GM13976 (cell line): ENCODE measurements at regions not wholly inside any gene's neighbourhood (a gene's known extent, or its start where the extent isn't known, plus 50 kb on each side); places are given as distances from the start of the nearest gene placed in this dataset.

Experiments used
- DNase-seq: peaks from one replicate; pipeline ENCODE4 v3.0.0; 2012; ENCODE audit warnings: low spot score
- in situ Hi-C: fragments of 300-500 bp; cut with MboI; formaldehyde crosslinking; loops from one replicate; pipeline ENCODE4 v1.12.0; 2022; ENCODE audit warnings: low sequenced_read_pairs, mixed read lengths, inconsistent platforms; ENCODE audit not compliant: unreplicated experiment
- TF ChIP-seq, protein P1 (sequence below): IDR thresholded peaks from 2 replicates; pipeline ENCODE4 v1.5.1; 2012; ENCODE audit warnings: borderline replicate concordance, mild to moderate bottlenecking; ENCODE audit not compliant: insufficient read depth; ENCODE audit errors: extremely low read depth, missing control alignments, control extremely low read depth

DNA sequence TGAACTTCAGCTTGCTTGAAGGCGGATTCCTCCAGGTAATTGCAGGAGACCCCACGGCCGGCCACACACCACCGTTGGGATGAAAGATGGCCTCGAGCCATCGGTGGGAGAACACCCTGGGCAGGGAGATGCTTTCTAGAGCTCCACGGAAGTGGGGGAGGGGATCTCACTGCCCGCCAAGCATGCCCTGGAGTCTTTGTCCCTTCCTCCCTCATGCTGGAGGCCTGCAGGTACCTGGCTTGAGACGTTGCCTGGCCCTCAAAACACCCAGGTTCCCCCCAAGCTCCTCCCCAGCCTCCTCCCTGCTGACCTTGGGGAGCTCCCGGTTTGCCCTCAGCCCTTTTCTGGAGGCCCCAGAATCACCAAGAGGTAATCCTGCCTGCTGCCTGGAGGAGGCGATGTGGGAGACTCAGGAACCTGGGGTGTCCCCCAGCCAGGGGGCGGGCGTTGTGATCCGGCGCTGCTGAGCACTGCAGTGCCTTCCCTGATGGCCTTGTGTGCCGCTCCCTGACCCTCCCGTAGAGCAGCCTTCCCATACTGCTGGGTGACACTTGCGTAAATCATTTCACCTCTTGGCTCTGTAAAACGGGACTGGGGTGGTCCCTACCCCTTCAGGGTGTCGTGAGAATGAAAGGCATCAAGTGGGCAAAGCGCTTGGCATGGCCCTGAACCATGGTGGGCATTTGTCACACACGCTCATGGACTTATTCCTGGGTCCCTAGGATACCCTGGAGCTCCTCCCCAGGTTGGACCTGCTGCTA is 91.4 kb downstream of the CEBPB start:
- DNase-seq: no peak
- TF ChIP-seq, protein P1, sequence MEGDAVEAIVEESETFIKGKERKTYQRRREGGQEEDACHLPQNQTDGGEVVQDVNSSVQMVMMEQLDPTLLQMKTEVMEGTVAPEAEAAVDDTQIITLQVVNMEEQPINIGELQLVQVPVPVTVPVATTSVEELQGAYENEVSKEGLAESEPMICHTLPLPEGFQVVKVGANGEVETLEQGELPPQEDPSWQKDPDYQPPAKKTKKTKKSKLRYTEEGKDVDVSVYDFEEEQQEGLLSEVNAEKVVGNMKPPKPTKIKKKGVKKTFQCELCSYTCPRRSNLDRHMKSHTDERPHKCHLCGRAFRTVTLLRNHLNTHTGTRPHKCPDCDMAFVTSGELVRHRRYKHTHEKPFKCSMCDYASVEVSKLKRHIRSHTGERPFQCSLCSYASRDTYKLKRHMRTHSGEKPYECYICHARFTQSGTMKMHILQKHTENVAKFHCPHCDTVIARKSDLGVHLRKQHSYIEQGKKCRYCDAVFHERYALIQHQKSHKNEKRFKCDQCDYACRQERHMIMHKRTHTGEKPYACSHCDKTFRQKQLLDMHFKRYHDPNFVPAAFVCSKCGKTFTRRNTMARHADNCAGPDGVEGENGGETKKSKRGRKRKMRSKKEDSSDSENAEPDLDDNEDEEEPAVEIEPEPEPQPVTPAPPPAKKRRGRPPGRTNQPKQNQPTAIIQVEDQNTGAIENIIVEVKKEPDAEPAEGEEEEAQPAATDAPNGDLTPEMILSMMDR: no peak
- in situ Hi-C loops: no loop called here

DNA sequence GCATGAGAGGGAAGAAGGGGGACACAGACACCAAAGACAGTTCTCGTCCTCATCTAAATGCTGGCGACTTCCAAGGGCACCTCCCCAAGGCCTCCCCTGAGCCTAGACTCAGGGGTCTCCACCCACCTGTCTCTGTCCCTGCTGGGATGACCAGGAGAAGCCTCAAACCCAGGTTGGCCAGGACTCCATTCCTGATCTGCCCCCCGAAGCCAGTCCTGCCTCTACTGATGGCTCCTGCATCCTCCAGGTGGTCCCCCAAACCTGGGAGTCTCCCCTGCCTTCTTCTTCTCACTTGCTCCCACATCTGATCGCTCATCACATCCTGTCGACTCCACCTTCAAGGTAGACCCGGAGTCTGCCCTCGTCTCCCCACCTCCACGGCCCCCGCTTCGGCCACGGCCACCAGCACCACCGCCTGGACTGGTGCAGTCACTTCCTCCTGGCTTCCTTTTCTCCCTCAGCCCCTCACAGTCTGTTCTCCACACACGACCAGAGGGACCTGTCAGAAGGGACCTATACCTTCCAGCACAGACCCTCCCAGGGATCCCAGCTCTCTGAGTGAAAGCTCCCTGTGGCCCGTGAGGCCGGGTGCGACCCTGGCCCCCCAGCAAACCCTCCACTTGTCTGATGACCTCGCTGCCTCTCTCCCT is 92.1 kb downstream of the CEBPB start:
- DNase-seq: no peak
- TF ChIP-seq, protein P1: no peak
- in situ Hi-C loops: no loop called here

DNA sequence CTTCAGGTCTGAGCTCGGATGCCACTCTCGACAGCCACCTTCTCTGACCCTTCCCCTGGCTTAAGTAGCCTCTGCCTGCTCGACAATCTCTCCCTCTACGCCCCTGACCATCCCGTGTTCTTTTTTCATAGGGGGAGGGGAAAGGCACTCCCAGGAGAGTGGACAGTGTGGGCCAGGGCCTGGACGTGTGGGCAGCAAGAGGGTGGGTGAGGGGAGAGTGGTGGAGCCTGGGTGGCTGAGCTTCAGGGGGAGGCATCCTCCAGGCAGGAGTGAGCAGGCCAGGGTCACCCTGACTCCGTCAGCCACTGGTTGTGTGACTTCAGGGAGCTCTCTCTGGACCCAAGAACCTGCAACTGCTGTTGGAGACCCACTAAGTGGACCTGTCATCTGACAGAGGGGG is 92.7 kb downstream of the CEBPB start:
- DNase-seq: no peak
- TF ChIP-seq, protein P1: no peak
- in situ Hi-C loops: no loop called here

DNA sequence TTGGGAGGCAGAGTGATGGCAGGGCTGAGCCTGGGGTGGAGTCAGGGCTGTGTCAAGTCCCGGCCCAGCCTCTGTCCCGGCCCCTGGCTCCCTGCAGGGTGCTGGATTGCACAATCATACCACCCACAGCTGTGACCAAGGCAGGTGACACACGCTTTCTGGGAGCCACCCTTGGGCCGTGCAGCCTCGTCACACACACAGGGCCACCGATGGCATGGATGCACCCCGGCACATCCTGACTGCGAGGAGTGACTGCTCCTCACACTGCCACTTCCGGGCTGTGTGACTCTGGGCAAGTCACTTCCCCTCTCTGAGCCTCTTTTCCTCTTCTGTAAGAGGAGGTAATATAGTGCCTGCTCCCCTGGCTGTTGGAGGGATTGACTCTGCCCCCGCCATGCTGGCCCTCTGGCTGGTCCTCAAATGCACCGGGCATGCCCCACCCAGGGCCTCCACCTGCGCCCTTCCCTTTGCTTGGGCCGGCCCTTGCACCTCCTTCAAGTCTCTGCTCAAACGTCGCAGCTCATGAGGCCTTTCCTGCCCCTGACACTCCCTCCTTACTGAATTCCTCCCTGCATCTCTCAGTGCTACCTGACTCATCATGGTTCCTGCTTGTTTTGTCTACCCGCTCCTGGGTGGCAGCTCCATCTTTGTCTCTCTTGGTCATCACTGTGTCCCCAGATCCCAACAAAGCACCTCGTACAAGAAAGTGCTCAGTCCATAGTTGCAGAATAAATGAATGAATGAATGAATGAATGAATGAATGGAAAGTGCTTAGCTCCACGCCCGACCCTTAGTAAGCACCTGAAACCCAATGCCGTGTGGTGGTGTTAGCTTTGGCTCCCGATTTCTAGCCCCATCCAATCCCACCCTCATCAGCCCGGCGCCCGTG is 93.5 kb downstream of the CEBPB start:
- TF ChIP-seq, protein P1: no peak
- DNase-seq: no peak
- in situ Hi-C loops: no loop called here

DNA sequence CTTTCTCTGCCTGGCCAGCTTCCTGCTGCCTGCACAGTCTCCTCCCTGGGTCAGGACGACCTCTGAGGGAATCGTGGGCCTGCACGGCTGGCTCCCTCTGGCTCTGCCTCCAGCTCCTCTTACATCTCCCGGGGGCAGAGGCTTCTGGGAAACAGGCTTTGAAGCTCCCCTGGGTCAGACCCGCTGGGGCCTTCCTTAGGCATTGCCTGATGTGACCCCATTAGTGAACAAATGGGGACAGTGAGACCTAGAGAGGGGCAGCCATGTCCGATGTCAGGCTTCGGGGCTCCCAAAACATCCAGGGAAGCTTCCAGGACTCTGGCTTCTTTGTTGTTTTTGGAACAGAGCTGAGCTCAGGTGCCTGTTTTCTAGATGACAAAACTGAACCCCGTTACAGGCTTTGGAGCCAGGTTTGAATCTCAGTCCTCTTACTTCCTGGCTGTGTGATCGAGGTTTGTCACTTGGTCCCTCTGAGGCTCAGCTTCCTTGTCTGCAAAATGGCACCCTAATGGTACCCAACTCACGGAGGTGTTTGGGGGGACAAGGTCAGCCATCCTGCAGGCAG is 94.3 kb downstream of the CEBPB start:
- in situ Hi-C loops: no loop called here
- TF ChIP-seq, protein P1: no peak
- no peak for DNase-seq
